Ascending aorta (tissue), 2 donors: ENCODE measurements at regions not wholly inside any gene's neighbourhood (a gene's known extent, or its start where the extent isn't known, plus 50 kb on each side); places are given as distances from the start of the nearest gene placed in this dataset.
"Not testable (repeated sequence)": the region's sequence is repeated elsewhere in the genome, so short reads cannot be mapped to it uniquely, and the experiment has no call there.

ENCODE experiments used
- DNase-seq, 2 donors: peaks; one replicate each; pipeline ENCODE4 v3.0.0-alpha.2; 2019; ENCODE audit warnings: low spot score in 2 of 2
- H3K27ac ChIP-seq, 2 donors: fragments of 200-600 bp; sonication (generic); one replicate each; pipeline ENCODE4 v1.5.1; 2016 to 2017; ENCODE audit warnings: mild to moderate bottlenecking in 1 of 2
- H3K27me3 ChIP-seq: fragments of 200-600 bp; sonication (generic); one replicate; pipeline ENCODE4 v1.5.1; 2017
- H3K36me3 ChIP-seq, 2 donors: fragments of 200-600 bp; sonication (generic); one replicate each; pipeline ENCODE4 v1.5.1; 2016
- H3K4me1 ChIP-seq, 2 donors: fragments of 200-600 bp; sonication (generic); one replicate each; pipeline ENCODE4 v1.5.1; 2016 to 2017; ENCODE audit warnings: mild to moderate bottlenecking in 1 of 2
- H3K4me3 ChIP-seq, 2 donors: fragments of 200-600 bp; sonication (generic); one replicate each; pipeline ENCODE4 v1.5.1; 2016 to 2017; ENCODE audit warnings: mild to moderate bottlenecking in 1 of 2
- H3K9me3 ChIP-seq, 2 donors: fragments of 200-600 bp; sonication (generic); one replicate each; pipeline ENCODE4 v1.5.1; 2016
- intact Hi-C: fragments of 100-400 bp; cut with DNase I; formaldehyde crosslinking; loops from one replicate; pipeline ENCODE4 v1.15.1; 2023
- TF ChIP-seq, protein P1 (sequence below), 3 experiments: fragments of 200-600 bp in 2 of 3; fragments of 450-650 bp in 1 of 3; sonication (generic) in 2 of 3; IDR thresholded peaks; one replicate each; pipeline ENCODE4 v1.5.1; 2016 to 2019; ENCODE audit warnings: antibody characterized with exemption in 3 of 3, mild to moderate bottlenecking in 1 of 3, moderate library complexity in 1 of 3

DNA sequence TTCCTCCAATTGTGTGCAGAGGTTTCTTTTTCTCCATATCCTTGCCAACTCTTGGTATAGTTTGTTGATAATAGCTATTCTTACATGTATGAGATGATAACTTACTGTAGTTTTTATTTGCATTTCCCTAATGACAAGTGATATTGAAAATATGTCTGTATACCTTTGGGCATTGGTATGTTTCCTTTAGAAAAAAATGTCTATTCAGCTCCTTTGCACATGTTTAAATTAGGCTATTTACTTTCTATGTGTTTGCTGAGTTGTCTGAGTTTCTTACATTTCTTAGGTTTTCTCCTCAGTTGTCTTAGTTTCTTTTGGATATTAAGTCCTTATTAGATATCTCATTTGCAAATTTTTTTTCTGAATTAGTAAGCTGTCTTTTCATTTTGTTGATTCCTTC is 487.3 kb upstream of the EPHA5 start:
- no peaks in the 10 kb centered on the region for H3K27me3 ChIP-seq

DNA sequence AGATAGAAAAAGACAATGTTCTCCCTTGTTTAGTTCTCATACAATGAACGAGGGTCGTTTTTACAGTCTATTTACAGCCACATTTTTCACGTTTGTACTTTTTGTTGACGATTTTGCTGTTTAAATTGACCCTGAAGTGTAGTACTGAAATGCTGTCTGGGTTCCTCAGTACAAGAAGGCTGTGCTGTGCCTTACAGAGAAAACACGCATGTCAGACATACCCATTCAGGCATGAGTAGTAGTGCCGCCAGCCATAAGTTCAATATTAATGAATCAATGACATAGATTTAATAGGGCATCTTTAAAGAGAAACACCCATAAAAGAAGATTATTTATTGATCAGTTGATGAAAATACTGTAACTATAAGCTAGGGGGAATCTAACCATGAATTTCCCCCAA is 459.8 kb upstream of the EPHA5 start:
- TF ChIP-seq, protein P1, sequence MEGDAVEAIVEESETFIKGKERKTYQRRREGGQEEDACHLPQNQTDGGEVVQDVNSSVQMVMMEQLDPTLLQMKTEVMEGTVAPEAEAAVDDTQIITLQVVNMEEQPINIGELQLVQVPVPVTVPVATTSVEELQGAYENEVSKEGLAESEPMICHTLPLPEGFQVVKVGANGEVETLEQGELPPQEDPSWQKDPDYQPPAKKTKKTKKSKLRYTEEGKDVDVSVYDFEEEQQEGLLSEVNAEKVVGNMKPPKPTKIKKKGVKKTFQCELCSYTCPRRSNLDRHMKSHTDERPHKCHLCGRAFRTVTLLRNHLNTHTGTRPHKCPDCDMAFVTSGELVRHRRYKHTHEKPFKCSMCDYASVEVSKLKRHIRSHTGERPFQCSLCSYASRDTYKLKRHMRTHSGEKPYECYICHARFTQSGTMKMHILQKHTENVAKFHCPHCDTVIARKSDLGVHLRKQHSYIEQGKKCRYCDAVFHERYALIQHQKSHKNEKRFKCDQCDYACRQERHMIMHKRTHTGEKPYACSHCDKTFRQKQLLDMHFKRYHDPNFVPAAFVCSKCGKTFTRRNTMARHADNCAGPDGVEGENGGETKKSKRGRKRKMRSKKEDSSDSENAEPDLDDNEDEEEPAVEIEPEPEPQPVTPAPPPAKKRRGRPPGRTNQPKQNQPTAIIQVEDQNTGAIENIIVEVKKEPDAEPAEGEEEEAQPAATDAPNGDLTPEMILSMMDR (IDR thresholded peaks at IDR 0.05) = no peak
- intact Hi-C loops = no loop called here
- H3K9me3 ChIP-seq = no peaks in the 10 kb centered on the region

More for the DNA sequence above, 487.3 kb upstream of the EPHA5 start:
- H3K4me3 ChIP-seq = no peak overlapping the region
- TF ChIP-seq, protein P1 (IDR thresholded peaks at IDR 0.05) = no peak
- no peaks in the 10 kb centered on the region for H3K4me1 ChIP-seq
- no peak for DNase-seq
- no peaks in the 10 kb centered on the region for H3K9me3 ChIP-seq
- no peak overlapping the region for H3K27ac ChIP-seq
- intact Hi-C loops = no loop called here
- no peaks in the 10 kb centered on the region for H3K36me3 ChIP-seq

DNA sequence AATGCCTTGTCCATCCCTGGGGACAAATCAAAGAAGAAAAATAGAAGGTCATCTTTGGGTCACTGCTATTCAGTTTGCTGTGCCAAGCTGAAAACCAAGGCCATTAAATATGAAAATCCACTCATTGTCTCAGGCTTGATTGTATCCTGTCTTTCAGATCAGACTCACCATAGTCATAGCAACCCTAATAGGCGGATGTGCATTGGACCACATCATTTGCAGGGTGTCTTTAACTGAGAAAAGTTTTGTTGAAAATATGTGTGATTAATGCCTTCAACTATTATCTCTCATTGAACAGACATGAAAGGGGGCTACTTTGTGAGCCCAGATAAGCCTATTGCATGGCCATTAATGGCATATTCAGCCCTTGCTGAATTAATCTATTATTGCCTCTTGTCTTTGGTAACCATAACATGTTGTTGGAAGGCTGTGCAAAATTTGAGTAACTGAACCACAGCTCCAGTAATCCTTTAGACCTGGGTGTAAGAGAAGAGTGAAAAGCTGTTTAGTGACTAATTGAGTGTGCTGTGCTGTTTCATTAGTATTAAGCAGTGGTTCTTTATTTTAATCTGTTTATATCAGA is 453.6 kb upstream of the EPHA5 start:
- TF ChIP-seq, protein P1 (IDR thresholded peaks at IDR 0.05) = no peak
- intact Hi-C loops = no loop called here
- DNase-seq = no peak

More for the DNA sequence above, 459.8 kb upstream of the EPHA5 start:
- H3K36me3 ChIP-seq = no peaks in the 10 kb centered on the region
- H3K4me3 ChIP-seq = no peak overlapping the region
- H3K27ac ChIP-seq = no peak overlapping the region
- H3K4me1 ChIP-seq = no peaks in the 10 kb centered on the region
- DNase-seq = no peak
- H3K27me3 ChIP-seq = no peaks in the 10 kb centered on the region

DNA sequence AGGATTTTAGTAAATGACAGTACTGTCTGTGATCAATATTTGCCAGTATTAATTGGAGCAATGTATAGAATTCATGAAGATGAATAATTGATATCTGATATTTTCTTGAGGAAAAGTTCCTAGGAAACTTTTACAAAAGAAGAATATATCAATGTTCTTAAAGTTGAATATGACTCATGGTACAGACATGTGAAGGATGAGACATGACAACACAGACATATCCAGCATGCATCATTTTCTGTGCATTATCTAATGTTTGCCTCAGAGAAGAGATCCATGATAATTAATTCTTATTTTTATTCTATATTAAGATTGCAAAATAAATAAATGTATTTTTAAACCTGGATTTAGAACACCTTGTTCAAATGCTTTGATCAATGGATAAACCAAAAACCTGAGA is 452.9 kb upstream of the EPHA5 start:
- Histone ChIP-seq H3K4me3 (no peak overlapping the region), H3K27ac (no peak overlapping the region), H3K9me3 (no peaks in the 10 kb centered on the region), H3K27me3 (no peaks in the 10 kb centered on the region), H3K36me3 (no peaks in the 10 kb centered on the region), H3K4me1 (no peaks in the 10 kb centered on the region)
- DNase-seq = no peak
- intact Hi-C loops = no loop called here
- TF ChIP-seq, protein P1 (IDR thresholded peaks at IDR 0.05) = no peak

More for the DNA sequence above, 453.6 kb upstream of the EPHA5 start:
- Histone ChIP-seq H3K4me1 (no peaks in the 10 kb centered on the region), H3K36me3 (no peaks in the 10 kb centered on the region), H3K9me3 (no peaks in the 10 kb centered on the region), H3K27me3 (no peaks in the 10 kb centered on the region), H3K27ac (no peak overlapping the region), H3K4me3 (no peak overlapping the region)

DNA sequence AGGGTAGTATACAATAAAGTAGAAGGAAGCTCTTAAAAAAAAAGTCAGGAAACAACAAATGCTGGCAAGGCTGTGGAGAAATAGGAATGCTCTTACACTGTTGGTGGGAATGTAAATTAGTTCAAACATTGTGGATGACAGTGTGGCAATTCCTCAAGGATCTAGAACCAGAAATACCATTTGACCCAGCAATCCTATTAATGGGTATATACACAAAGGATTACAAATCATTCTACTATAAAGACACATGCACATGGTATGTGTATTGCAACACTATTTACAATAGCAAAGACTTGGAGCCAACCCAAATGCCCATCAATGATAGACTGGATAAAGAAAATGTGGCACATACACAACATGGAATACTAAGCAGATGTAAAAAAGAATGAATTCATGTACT is 444.9 kb upstream of the EPHA5 start:
- DNase-seq, H3K9me3 ChIP-seq, H3K4me1 ChIP-seq, H3K27ac ChIP-seq, H3K27me3 ChIP-seq, H3K36me3 ChIP-seq, H3K4me3 ChIP-seq, intact Hi-C loops: not testable (repeated sequence)

DNA sequence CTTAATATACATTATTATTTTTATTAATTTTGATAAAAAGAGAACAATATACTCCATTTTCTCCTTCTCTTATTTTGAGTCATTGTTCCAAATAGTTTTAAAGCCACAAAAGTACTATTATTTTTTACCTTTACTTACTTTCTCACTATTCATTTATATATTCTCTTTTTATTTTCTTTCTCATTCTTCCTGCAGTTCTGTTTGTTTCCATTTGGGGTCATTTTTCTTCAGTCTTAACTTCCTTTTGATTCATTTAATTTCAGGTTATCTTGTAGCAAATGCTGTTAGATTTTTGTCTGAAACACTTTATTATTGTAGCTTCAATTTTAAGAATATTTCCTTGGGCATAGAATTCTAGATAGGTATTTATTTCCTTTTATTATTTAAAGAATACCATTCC is 438.6 kb upstream of the EPHA5 start:
- intact Hi-C loops = no loop called here

More for the DNA sequence above, 438.6 kb upstream of the EPHA5 start:
- Histone ChIP-seq H3K4me3 (no peak overlapping the region), H3K36me3 (no peaks in the 10 kb centered on the region), H3K4me1 (no peaks in the 10 kb centered on the region), H3K27me3 (no peaks in the 10 kb centered on the region), H3K9me3 (no peaks in the 10 kb centered on the region), H3K27ac (no peak overlapping the region)
- TF ChIP-seq, protein P1 (IDR thresholded peaks at IDR 0.05) = no peak
- no peak for DNase-seq
